Muscle of back (tissue), 3 donors: ENCODE measurements at regions not wholly inside any gene's neighbourhood (a gene's known extent, or its start where the extent isn't known, plus 50 kb on each side); places are given as distances from the start of the nearest gene placed in this dataset.

Experiments
- DNase-seq, 3 donors: peaks; one replicate each; pipeline versions ENCODE4 v3.0.0 to v3.0.0-alpha.2; 2013

DNA sequence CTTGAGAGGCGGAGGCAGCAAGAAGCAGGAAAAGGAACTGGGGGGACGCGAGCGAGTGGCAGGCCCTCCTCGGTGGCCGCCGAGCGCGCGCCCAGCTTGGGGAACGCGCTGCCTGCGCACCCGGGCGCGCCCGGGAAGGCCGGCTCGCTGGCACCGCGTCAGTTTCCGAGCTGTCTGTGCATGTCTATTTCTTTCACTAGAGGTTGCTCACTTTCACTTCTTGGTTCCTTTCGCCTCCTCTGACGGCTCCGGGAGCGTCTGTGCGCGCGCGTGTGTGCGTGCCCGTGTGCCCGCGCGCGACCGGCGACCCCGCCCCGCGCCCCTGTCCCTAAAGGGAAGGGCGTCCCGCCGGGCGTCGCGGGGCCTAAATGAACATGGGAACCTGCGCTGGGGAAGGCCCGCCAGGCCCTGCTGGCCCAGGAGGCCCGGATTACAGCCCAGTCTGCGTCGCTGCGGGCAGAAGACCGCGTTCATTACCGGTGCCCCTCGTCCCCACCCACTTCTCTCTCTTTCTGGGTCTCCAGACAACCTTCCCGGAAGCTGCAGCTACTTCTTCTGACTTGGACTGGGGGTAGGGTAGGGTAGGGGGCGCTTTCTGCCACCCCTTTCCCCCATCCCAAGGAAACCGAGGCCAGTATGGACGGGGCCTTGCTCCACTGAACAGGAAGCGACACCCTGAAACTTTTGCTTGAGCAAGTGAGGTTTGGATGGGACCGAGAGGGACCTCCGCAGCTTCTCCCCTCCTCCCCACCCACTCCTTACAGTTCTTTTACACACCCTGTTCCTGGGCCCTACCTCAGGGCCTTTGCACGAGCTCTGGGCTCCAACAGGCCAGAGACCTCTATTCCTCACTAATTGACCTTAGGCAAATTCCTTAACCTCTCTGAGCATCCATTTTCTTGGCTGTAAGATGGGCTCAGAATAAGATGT is 205.8 kb upstream of the IER5L start:
- DNase-seq, result peak; percentile 77 to 95 (median 90)

DNA sequence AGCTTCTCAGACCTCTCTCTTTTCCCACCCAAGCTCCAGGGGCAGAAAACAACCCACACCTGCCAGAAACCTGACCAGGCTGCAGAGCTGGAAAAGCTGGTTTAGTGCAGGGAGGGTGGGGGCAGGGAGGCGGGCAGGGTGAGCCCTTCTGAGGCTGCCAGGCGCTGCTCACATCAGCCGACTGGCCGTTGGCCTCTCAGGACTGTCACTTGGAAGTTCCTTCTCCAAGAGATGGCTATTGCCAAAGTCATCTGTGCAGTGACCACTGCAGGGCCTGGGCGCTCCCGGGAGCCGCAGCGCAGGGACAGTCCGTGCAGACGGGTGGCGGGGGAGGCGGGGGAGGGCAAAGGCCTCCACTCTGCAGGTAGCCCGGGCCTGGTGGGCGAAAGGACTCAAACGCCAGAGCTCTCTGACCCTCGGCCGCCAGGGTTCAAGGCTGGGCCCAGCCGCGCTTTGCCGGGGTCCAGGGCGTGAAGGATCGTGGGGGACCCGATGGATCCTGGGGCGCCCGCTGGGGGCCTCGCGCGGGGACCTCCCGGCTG is 205.0 kb upstream of the IER5L start:
- DNase-seq, result peak in 1 of 3 donors; percentile 33

- no peak for DNase-seq
These were observed 204.4 kb upstream of the IER5L start for GRCh38 chr9:129382281-129383018.

- no peak for DNase-seq
These were observed 203.5 kb upstream of the IER5L start for GRCh38 chr9:129381481-129381957.

GRCh38 chr9:129380961-129381401 is 202.9 kb upstream of the IER5L start:
- no peak for DNase-seq

DNA sequence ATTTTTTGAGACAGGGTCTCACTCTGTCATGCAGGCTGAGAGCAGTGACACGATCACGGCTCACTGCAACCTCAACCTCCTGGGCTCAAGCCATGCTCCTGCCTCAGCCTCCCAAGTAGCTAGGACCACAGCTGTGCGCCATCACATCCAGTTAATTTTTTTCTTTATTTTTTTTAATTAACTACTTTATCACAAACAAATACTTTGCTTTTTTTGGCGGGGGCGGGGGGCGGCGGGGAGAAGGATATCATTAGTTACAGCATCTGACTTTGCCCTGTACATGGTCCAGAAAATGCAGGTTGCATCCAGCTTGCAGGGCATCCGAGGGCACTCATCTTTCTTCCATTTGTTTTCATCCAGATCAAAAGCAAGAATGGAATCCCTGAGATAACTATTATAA is 201.8 kb upstream of the IER5L start:
- no peak for DNase-seq

DNA sequence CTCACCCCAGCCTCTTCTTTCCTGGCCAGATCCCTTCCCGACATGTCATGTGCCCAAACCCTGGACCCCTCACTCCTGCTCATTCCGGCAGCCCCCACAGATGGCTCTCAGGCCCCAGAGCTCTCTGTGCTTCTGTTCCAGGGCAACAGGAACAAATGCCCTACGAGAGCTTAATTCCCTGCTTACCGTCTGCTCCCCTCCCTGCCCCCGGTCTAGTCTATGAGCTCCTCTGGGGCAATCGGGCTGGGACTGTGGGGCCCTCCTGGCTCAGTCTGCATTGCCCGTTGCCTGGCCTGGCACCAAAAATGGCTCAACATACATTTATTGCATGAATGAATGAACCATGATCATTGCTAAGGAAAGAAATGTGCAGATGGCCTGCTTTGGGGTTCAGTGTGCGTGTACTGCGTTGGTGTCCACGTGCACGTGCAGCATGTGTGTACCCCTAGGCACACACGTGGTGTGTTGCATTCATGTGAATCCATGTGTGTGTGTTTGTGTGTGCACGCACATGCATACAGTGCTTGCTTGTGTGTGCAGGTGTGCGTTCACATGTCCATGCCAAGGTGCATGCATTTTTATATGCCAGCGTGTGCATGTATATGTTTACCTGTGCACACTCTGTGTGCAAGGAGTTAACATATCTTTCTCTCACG is 201.2 kb upstream of the IER5L start:
- DNase-seq, result no peak

DNA sequence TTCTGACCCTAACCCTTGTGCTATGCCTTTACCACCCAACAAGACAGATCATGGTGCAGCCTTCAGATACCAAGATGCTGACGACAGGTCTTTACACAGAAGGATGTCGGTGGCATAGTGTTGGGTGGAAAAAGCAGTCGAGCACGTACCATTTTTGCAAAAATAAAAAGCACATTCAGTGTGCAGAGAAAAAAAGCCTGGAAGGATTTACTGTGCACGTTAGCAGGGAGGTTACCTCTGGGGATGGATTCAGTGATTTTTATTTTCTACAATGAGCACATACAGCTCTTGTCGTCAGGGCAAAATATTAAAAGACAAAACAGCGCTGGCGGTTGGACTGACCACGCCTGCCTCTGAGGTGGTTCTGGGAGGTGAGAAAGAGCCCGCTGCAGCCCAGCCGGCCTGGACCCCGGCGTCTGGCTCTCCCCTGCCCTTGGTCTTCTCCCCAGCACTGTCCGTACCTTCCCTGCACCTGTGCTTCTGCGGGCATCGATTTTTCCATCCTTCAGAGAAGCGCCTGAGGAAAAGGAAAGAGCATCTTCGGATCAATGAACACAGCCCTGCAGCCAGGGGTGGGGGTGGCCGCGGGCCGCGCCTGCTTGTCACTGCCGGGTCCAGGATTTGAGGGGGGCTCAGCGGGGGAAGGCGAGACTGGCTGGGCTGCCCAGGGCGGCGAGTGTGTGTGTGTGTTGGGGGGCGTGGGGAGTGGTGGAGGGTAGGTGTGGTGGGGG is 200.0 kb upstream of the IER5L start:
- DNase-seq, result no peak

DNA sequence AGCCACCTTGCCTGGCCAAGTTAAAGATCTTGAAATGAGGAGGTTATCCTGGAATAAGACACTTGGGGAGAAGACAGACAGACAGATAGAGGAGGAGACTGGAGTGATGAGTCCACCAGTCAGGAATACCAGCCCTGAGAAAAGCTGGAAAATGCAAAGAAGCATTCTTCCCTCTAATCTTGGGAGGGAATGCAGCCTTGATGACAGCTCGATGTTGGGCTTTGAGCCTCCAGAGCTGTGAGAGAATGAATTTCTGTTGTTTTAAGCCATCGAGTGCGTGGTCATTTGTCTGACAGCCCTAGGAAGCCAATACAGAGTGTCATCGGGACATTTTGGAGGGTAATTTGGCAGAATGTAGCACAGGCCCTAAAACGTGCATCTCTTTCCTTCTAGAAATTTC is 199.1 kb upstream of the IER5L start:
- no peak for DNase-seq

DNA sequence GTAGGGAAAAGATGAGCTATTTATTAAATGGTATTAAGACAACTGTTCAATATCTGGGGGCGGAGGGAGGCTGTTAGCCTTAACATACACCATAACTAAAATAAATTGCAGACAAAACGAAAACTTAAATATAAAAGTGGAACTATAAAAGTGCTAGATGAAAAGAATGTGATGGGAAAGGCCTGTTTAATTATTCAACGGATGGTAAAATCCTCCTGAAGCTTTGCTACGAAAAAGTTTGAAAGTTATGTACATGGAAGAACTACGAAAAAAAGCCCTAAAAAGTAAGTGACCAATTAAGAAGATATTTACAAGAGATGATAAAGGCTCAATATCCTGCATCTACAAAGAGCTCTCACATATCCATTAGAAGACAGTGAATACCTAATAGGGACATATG is 197.8 kb upstream of the IER5L start:
- DNase-seq, result no peak

DNA sequence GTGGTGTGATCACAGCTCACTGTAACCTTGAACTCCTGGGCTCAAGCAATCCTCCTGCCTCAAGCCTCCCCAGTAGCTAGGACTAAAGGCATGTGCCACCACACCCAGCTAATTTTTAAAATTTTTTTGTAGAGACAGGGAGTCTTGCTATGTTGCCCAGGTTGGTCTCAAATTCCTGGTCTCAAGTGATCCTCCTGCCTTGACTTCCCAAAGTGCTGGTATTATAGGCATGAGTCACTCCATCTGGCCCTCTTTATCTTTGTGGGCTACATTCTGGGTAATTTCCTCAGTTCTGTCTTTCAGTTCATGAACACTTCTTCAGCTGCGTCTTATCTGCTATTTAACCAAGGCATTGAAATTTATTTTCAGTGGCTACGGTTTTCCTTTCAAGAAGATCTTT is 196.6 kb upstream of the IER5L start:
- no peak for DNase-seq

GRCh38 chr9:129374231-129374630 is 196.2 kb upstream of the IER5L start:
- no peak for DNase-seq

GRCh38 chr9:129373361-129373760 is 195.3 kb upstream of the IER5L start:
- no peak for DNase-seq

DNA sequence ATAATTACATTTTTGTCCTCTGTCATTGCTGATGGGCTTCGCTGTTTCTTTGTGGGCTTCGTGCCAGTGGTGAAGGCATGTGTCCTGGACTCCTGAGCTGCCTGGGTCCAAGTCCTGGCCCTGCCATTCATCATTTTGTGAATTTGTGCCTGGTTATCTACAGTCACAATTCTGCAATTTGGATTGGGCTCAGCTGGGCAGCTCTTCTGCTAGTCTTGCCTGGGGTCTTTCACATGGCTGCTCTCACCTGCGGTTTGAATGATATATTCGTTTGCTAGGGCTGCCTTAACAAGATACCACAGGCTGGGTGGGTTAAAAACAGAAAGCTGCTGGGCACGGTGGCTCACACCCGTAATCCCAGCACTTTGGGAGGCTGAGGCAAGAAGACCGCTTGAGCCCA is 192.7 kb upstream of the IER5L start:
- DNase-seq, result no peak

- no peak for DNase-seq
These were observed 190.4 kb upstream of the IER5L start for GRCh38 chr9:129368444-129368978.

GRCh38 chr9:129367287-129367686 is 189.2 kb upstream of the IER5L start:
- no peak for DNase-seq

GRCh38 chr9:129365196-129365595 is 187.1 kb upstream of the IER5L start:
- no peak for DNase-seq

GRCh38 chr9:129363216-129363873 is 185.3 kb upstream of the IER5L start:
- no peak for DNase-seq

DNA sequence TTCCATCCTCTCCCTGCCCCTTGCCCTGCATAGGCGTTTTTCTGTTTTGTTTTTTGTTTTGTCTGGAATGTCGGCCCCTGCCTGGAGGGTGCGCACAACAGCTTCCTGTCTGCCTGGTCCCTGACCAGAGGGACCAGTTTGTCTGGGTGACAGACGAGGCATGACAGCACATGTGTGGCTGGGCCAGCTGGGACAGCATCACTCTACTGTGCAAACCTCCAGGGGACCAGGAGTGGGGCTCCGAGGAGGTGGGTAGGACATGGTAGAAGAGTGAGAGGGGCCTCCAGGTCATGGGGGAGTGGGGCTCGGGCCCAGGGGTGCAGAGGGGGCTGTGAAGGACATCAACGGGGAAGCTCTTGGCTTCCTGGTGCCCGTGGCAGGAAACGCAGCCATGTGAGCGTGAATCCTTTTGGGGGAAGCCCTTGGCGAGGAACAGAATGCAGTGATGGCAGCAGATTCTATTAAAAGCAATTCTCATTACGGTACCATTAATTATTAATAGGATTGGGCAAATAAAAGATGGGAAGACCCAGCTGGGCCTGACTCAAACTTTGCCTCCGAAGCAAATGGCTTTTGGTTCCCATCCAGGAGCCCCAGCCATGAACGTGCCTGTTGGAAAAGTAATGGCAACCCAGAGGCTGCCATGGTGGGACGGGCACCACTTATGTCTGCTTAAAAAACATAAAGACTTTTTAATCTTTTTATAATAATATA is 184.4 kb upstream of the IER5L start:
- DNase-seq, result no peak

DNA sequence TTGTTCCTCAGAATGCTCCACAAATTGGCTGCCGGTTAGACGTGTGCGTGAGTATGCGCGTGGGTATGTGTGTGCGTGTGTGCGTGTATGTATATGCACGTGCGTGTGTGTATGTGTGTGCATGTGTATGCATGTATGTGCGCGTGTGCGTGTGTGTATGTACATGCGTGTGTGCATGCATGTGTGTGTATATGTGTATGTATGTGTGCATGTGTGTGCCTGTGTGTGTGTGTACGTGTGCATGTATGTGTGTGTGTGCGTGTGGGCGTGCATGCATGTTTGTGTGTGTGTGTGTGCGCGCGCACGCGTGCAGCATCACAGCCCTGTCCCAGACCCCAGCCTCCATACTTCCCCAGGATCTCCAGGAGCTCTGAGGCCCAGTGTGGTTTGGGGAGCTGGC is 183.1 kb upstream of the IER5L start:
- DNase-seq, result no peak
